NCI-H524 treated with DMSO at 0.1 percent for 48 hours (cell line): ENCODE measurements at regions not wholly inside any gene's neighbourhood (a gene's known extent, or its start where the extent isn't known, plus 50 kb on each side); places are given as distances from the start of the nearest gene placed in this dataset.
"Not testable (repeated sequence)": the region's sequence is repeated elsewhere in the genome, so short reads cannot be mapped to it uniquely, and the experiment has no call there.

ENCODE experiments used
- DNase-seq: peaks from one replicate; lab custom pipeline; 2025; lab: John Stamatoyannopoulos, UW

DNA sequence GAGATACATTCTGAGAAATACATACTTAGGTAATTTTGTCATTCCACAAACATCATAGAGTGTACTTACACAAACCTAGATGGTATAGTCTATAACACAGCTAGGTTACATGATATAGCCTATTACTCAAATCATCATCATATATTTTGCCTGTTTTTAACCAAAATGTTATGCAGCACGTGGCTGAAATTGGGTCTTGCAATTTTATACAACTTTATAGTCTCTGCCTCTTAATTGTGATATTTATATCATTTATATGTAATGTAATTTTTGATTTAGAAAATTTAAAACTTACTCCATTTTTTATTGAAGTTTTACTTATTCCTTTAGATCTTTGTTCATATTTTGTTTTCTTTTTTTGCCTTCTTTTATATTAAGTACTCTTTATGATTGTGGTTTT lies 350.7 kb upstream of the DCN start:
- no peak for DNase-seq

DNA sequence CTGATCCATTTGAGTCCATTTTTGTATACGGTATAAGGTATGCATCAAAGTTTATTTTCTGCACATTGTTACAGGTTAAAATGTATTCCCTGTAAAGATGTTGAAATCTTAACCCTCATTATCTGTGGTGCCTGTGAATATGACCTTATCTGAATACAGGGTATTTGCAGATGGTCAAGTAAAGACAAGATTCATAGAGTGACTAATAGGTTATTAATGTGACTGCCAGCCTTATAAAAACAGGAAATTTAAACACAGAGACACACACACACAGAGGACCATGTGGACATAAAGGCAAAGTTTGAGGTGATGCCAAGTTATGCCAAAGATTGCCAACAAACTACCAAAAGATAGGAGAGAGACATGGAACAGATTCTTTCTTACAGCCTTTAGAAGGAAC lies 347.2 kb upstream of the DCN start:
- no peak for DNase-seq

DNA sequence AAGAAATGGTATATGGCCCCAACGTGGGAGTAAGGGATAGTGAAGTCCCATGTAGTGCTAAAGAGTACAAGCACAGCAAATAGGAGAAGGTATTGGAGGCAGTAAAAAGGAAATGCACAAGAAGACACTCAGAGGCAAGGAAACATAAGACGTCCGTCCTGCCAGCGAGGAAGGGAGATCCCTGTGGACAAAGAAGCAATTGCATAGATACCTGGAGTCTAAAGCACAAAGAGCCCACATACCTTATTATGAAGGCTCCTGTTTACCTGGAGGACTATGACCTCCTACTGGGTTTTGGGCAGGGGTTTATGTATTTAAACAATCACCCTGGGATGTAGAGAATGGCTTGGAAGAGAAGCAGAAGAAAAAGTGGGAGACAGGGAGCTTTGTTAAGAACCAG lies 341.2 kb upstream of the DCN start:
- no peak for DNase-seq

DNA sequence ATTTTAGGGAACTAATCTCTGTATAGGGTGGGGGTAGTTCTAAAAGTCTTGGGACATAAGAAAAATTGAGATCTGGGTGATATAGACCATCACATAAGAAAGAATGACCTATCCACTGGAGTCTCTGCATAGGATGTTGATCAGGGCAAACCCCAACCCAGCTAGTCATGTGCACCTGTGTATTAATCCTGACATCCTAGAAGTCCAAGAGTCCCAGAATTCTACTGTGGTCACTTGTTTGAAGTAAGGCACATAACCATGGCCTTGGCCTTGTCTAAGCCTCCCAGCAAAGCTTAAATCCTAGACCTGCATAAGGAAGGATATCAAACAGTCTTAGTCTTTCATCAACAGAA lies 334.1 kb upstream of the DCN start:
- DNase-seq: no peak

DNA sequence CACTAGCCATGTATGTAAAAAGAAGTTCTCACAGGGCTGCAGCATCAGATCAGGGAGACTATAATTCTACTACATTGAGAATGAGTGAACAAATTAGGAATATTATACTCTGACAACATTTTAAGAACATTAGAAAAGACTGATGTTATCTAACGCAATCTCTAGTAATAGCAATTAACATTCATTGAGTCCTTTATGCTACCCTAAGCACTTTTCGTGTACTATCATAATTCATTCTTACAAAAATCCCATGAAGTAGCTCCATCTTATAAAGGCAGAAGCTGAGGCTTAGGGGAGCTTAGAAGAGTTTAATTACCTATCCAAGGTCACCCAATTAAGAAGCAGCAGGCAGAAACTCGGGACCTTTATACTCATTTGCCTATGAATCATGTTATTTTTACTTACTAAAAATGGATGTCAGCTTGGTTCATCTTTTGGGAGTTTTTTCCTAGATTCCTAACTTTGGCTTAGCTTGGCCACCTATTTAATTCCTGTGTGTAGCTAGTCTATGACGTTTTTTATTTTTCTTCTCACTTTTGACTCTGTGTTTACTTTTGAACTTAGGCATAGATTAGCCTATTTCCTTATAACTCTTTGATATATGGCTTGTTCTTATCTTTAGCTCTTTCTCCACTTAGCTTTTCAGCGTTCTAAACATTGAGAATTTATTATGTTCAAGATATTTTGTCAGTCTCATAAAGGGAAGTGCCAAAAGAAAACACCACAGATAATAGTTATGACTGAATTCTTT lies 333.5 kb upstream of the DCN start:
- no peak for DNase-seq

DNA sequence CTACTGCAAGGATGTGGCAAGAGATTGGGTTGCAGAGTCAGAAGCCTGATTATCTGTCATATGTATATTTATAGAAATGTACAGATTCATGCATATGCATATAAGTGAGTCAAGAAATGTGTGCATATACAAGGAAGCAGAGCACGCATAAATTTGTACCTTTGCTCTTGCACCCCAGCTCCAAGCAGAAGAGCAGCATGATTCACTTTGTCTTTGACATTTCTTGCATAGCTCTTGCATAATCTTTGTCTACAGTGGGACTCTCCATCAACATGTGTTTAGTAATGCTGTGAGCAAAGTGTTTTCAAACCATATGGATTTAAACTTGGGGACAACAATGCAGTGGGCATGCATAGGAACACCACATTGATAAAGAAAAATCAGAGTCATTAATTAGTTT lies 330.7 kb upstream of the DCN start:
- no peak for DNase-seq

DNA sequence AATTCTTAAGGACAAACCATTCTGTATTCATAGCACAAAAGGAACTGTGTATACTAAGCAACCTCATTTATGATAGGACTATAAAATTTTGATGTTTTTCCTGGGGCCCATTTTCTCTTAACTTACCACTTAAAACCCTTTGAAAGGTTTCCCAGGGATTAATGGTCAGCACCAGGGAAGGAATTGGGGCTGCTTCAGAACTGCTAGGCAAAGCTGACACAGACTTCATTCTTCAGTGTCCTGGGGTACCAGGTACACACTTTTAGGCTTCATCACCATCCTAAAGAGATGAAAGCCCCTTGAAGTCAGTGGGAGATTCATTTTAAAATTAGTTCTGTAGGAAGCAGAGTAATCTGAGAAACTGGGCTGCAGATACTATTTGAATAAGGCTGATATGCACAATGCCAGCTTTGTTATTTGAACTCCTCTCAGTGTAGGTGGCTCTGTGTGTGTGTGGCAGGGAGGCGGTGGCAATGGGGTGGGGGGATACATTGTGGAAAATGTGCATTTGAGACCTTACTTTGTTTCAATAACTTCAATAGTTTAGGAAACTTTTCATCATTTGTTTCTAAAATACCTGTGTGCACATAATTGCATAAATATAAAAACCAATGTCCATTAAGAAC lies 329.3 kb upstream of the DCN start:
- no peak for DNase-seq

DNA sequence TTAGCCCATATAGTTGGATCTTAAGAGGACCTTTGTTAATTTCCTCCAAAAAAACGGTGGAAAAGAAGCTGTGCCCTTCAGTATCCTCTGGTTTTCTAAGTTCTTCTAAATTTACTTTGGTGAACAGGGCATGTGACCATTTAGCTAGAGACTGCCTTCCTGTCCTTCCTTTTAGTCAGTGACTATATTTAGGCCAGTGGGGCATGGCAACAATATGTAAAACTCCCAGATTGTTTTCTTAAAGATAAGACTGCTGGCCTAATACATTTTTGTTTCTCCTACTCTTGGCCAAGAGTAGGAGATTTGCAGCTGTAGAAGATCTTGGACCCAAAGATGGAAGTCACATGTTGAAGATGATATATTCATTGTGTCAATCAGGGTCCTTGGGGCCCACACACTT lies 325.1 kb upstream of the DCN start:
- no peak for DNase-seq

DNA sequence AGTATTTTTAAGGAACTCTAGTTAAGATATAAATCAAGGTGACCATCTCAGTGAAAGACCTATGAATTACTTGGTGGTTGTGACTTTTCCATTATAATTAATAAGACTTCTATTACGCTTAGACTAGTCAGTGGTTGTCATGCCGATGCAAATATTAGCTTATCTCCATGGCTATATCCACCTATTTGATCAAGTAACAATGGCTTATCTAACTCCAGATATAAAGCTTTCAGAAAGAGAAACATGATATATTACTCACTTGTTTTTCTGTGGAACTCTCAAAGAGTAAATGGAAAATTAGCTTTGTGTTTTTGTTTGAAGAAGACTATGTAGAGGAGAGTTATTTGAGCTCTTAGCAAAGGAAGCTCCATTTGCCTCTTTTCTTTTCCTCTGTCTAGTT lies 323.8 kb upstream of the DCN start:
- no peak for DNase-seq

DNA sequence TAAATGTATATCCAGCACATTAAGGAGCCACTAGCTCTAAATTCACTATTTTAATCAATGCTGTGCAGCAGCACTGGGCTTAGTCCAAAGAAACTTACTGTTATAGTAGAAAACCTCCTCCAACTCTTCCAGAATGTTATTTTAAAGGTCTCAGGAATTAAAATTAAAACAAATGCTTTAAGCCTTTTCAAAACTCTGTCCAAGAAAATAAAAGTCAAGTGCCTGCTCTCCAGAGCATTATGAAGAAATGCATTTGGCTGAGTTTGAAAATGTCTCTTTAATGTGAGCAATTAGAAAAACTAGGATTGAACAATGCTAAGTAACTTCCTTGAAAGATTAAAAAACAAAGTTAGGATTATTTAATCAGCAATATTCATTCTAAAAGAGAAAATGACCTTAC lies 322.4 kb upstream of the DCN start:
- DNase-seq: no peak

DNA sequence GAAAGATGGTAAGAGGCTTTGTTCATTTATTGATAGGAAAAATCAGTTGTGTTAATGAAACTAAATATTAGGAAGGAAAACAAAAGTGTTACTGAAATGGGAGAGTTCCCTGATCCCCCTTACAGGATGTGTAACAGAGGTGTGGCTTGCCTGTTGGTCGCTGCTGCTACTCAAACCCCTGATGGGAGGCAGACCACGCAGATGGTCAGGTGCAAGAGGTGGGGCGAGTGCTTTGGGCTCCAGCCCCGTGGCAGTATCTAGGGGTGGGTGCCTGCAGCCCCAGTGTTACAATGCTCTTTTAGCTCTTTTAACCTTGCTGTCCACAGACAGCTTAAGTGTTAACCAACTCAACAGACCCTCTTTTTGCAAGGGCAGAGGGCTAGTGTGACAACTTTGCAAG lies 319.6 kb upstream of the DCN start:
- DNase-seq: no peak

DNA sequence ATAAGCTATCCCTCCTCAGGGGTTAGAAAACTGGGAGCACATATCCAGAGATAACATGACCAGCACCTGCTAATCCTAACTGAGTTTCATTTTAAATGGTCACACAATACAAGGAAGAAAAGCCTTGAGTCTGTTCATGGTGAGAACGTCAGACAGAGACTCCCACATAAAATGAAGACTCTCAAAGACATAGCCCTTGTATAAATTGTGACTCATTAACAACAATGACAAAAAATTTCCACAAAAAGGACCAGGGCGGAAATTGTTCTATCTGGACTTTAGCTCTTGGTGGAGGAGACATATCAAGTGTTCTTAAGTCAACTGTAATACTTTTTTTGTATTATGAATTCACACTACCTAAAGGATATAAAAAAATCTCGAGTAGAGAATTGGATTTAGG lies 313.7 kb upstream of the DCN start:
- no peak for DNase-seq

DNA sequence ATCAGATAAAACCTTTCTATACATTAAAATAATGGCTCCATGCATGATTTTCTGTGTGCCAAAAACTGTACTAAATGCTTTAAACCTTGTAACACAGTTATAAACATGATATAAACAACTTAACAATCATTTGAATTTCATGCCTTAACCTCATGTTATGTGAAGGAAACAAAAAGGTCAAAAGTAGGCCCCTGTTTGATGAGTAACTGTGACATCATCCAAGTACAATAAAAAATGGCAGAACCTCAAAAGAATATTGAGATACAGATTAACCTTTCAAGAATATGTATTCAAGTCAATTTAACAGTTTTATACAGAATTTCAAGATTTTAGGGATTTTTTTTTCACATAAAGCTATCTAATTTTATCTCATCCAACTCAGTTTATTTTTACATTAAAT lies 310.7 kb upstream of the DCN start:
- no peak for DNase-seq

DNA sequence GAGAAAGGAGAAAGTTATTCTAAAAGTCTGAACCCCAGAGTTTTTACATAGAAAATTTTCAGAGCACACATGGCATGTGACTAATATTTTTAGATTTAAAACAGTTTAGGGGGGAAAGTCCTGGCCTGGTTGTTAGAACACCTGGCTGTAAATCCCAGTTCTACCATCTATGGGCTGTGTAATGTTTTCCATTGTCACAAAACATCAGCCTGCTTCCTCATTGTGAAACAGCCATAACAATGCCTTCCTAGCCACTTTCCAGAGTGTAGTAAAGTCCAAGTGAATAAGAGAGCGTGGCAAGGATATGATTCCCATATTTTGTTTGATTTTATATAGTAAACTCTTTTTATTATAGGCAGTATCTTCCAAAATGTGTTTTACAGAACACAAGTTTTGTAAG lies 310.0 kb upstream of the DCN start:
- DNase-seq: no peak

DNA sequence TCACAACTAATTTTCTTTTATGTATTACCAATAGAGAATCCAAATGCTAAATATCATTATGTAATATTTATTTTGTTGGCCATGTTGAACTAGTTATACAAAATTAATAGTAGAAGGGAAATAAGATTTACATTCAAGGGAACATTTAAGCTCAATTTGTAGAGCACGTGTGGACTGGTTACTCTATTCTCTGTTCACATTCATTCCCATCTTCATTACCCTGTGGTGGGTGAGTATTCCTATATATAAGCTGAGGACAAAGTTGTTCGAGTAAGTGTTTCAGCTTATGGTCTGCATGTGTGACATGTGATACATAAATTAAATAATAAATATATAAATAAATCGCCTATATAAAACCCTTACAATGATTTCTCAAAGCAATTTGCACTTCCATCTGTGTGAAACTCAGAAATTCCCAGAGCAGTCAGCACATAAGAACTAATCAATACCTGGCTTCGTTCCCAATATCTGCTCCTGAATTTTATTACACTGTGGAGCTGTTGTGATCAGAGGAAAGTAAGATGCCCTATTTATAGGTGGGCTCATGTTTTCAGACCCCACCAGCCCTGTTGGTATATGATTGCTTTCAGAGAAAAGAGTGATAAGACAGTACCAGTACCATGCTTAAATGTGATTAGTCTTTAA lies 308.2 kb upstream of the DCN start:
- no peak for DNase-seq

DNA sequence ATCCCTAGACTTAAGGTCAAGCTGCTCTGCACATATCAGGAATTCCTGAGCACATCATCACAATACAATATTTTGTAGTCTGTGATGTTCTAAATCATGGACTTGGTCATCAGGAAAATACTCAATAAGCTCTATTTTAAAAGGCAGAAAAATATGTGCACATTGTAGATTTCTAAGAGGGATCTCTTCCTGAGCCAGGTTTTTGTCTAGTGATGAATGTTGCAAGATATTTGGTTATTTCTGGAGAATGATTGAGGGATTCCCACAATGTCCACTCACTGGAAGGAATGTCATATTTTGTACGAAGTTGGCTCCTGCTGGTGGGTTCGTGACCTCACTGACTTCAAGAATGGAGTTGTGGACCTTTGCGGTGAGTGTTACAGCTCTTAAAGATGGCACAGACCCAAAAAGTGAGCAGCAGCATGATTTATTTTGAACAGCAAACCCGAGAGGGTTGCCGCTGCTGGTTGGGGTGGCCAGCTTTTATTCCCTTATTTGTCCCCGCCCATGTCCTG lies 300.9 kb upstream of the DCN start:
- DNase-seq: no peak

DNA sequence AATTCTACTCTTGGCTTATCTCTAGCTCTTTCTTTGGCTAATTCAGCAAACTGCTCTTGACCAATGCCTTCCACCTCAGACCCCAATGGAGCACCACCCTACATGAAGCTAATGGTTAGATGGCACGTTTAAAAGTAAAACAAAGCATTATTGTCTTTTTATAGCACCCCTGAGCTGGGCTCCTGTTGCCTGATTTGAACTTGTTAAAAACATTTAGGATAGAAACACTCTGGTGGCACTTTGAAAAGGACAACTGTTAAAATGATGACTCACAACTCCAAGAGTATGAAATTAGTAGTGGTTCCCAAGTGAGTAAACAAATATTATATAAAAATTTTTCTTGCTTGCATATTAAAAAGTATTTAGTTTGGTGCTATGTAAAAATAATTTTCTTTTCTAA lies 299.6 kb upstream of the DCN start:
- no peak for DNase-seq

DNA sequence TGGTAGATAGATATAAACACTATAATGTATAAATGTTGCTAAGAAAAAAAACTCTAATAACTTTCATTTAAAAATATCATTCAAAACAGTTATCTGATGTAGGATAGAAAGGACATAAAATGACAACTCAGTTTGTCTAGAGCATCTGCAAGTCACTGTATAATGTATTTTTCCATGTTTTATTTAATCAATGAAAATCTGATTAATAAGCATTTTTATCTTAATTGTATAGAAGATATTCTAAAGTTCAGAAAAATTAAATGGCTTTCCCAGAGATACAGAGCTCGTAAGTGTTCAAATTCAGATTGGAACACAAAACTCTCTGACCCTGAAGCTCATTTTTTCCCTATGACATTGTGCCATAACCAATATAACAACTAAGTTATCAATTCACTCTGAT lies 295.9 kb upstream of the DCN start:
- DNase-seq: no peak

DNA sequence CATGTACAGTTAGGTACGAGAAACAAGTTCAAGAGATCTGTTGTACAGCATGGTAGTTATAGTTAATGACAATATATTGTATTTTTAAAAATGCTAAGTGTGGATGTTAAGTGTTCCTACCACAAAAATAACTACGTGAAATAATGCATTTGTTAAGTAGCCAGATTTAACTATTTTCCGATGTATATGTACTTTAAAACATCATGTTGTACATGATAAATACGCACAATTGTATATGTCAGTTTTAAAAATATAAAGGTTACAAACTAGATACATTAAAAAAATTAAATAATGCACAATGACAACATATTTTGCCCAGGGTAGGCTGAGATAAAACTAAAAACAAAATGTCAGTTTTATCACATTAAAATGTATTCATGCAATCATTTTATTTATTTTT lies 285.1 kb upstream of the DCN start:
- no peak for DNase-seq

DNA sequence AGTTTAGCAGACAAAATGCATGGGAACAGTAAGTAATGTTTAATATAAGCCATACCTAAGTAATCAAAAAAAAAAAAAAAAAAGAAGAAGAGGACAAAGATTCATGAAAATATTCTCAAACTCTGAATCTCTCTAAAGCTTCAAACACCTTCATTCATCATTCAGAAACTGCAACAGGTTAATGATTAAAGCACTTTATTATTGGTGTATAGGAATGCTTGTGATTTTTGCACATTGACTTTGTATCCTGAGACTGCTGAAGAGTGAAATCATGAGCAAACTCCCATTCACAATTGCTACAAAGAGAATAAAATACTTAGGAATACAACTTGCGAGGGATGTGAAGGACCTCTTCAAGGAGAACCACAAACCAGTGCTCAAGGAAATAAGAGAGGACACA lies 278.4 kb upstream of the DCN start:
- DNase-seq: no peak

DNA sequence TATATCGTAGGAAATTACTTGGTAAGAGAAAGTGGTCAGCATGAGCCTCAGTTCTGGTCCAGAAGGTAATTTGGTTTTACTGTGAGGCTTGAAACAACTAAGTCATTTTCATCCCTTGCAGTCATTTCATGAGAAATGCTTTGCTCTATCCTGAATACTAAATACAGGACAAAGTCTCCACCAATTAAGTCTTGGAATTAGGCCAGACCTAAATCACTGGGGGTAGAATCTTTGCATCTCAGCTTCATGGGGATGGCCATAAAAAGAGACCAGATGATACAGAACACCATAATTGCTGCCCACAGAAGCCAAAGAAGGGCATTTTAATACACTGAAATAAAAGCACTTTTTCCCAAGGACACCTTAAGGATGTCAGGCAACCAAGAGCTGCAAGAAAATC lies 277.9 kb upstream of the DCN start:
- DNase-seq: no peak

DNA sequence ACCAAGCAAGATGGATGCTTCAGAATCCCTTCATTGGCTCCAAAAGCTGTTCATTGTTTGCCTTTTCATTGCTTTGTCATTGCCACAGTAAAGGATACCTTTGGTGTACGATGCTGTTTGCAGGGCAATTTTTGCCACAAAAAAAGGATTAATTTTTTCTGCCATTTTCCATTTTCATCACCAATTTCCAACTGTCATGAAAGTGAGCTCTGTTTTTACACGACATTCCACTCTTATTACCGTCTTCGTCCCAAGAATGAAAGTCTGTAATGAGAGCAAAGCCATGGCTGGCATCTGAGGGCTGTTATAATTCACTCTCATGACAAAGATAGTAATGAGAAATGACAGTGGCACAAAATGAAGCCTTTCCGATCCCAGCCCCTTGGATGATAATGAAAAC lies 272.7 kb upstream of the DCN start:
- no peak for DNase-seq

DNA sequence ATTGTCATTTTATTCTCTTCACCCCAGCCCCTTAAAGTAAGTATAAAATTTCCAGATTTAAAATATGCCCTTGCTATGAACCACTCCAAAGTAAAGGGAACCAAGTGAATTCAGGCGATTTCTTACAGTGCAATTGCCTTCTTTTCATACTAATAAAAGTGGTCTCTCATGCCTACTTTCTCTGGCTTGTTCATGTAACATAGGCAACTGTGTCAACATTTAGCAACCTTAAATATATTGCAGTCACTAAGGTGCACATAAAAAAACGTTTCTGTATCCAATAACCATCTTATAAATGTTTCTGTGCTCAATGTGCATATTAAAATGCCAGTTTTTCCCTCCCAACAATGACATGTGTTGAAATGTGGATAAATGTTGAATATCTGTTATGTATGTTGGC lies 271.6 kb upstream of the DCN start:
- DNase-seq: no peak

DNA sequence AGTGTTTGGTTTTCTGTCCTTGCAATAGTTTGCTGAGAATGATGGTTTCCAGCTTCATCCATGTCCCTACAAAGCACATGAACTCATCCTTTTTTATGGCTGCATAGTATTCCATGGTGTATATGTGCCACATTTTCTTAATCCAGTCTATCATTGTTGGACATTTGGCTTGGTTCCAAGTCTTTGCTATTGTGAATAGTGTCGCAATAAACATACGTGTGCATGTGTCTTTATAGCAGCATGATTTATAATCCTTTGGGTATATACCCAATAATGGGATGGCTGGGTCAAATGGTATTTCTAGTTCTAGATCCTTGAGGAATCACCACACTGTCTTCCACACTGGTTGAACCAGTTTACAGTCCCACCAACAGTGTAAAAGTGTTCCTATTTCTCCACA lies 269.8 kb upstream of the DCN start:
- not testable (repeated sequence) for DNase-seq
